NCI-H2227 treated with DMSO at 0.1 percent for 48 hours (cell line): ENCODE measurements at regions not wholly inside any gene's neighbourhood (a gene's known extent, or its start where the extent isn't known, plus 50 kb on each side); places are given as distances from the start of the nearest gene placed in this dataset.
"Not testable (repeated sequence)": the region's sequence is repeated elsewhere in the genome, so short reads cannot be mapped to it uniquely, and the experiment has no call there.

Source experiments
- DNase-seq: peaks from one replicate; lab custom pipeline; 2025; lab: John Stamatoyannopoulos, UW

- no peak for DNase-seq
Observed at GRCh38 chr13:61138857-61139256, 276.8 kb downstream of the PCDH20 start.

GRCh38 chr13:61136515-61136914 is 279.1 kb downstream of the PCDH20 start:
- no peak for DNase-seq

GRCh38 chr13:61136093-61136492 is 279.6 kb downstream of the PCDH20 start:
- no peak for DNase-seq

GRCh38 chr13:61135583-61135982 is 280.1 kb downstream of the PCDH20 start:
- DNase-seq, result no peak

- no peak for DNase-seq
Observed at GRCh38 chr13:61128850-61129645, 286.6 kb downstream of the PCDH20 start.

GRCh38 chr13:61123538-61124289 is 291.9 kb downstream of the PCDH20 start:
- no peak for DNase-seq

- DNase-seq, result no peak
Observed at GRCh38 chr13:61113140-61113658, 302.4 kb downstream of the PCDH20 start.

GRCh38 chr13:61111529-61111928 is 304.1 kb downstream of the PCDH20 start:
- no peak for DNase-seq

GRCh38 chr13:61110732-61111131 is 304.9 kb downstream of the PCDH20 start:
- DNase-seq, result no peak

- DNase-seq, result no peak
Observed at GRCh38 chr13:61109741-61110140, 305.9 kb downstream of the PCDH20 start.

- DNase-seq, result no peak
Observed at GRCh38 chr13:61107989-61108388, 307.7 kb downstream of the PCDH20 start.

- no peak for DNase-seq
Observed at GRCh38 chr13:61095885-61096284, 319.8 kb downstream of the PCDH20 start.

GRCh38 chr13:61094865-61095264 is 320.8 kb downstream of the PCDH20 start:
- DNase-seq, result no peak

- DNase-seq, result not testable (repeated sequence)
Observed at GRCh38 chr13:61089894-61090293, 325.8 kb downstream of the PCDH20 start.

GRCh38 chr13:61086087-61086486 is 329.6 kb downstream of the PCDH20 start:
- DNase-seq, result no peak

- DNase-seq, result no peak
Observed at GRCh38 chr13:61084988-61085387, 330.7 kb downstream of the PCDH20 start.

GRCh38 chr13:61078976-61079770 is 336.5 kb downstream of the PCDH20 start:
- DNase-seq, result no peak

- DNase-seq, result no peak
Observed at GRCh38 chr13:61052175-61052574, 363.5 kb downstream of the PCDH20 start.

- no peak for DNase-seq
Observed at GRCh38 chr13:61045251-61045650, 370.4 kb downstream of the PCDH20 start.

GRCh38 chr13:61040181-61040580 is 375.5 kb downstream of the PCDH20 start:
- DNase-seq, result no peak

- DNase-seq, result no peak
Observed at GRCh38 chr13:61039302-61039701, 376.3 kb downstream of the PCDH20 start.

- DNase-seq, result no peak
Observed at GRCh38 chr13:61036715-61037114, 378.9 kb downstream of the PCDH20 start.
